ENCODE measurements at regions not wholly inside any gene's neighbourhood (a gene's known extent, or its start where the extent isn't known, plus 50 kb on each side); places are given as distances from the start of the nearest gene placed in this dataset.
A peak's percentile ranks its signal among the peaks of the same experiment; 100 is the strongest.

- 0 out of 2 replicates have a peak, but pooled peaks have one; percentile 29 for TF ChIP-seq REST (IDR thresholded peaks at IDR 0.05; ENCODE audit: low read depth, low read length)
- no peak for TF ChIP-seq RFX5 (IDR thresholded peaks at IDR 0.05; ENCODE audit: low read length)
- peak; percentile 62 for TF ChIP-seq JUND (IDR thresholded peaks at IDR 0.05)
- peak; percentile 26; the same call in 1 of the 2 replicates for TF ChIP-seq ELF1 (IDR thresholded peaks at IDR 0.05)
- TF ChIP-seq NRF1 (IDR thresholded peaks at IDR 0.05; ENCODE audit: low read depth, low read length), result no peak
- TF ChIP-seq EP300 (IDR thresholded peaks at IDR 0.05; ENCODE audit: borderline replicate concordance in 1 of 2, low read depth in 1 of 2, low read length in 1 of 2), result peak; percentile 84 to 93
- peak; percentile 89 for TF ChIP-seq FOXM1 (IDR thresholded peaks at IDR 0.05; ENCODE audit: low read depth)
- no peak for TF ChIP-seq USF2 (IDR thresholded peaks at IDR 0.05; ENCODE audit: borderline replicate concordance, low read depth, low read length)
- TF ChIP-seq SMC3 (IDR thresholded peaks at IDR 0.05; ENCODE audit: low read depth, low read length), result no peak; the same call in 1 of the 2 replicates
- TF ChIP-seq USF1 (IDR thresholded peaks at IDR 0.05; ENCODE audit: borderline replicate concordance, low read depth), result no peak
- TF ChIP-seq GATA2 (CRISPR knock-in tag; IDR thresholded peaks at IDR 0.05), result no peak
- no peak for TF ChIP-seq YY1 (IDR thresholded peaks at IDR 0.05; ENCODE audit: low read depth)
- TF ChIP-seq PBX3 (IDR thresholded peaks at IDR 0.05), result peak; percentile 94
- no peak for TF ChIP-seq FOXJ3 (CRISPR knock-in tag; IDR thresholded peaks at IDR 0.05)
- 0 out of 2 replicates have a peak, but pooled peaks have one; percentile 42 for TF ChIP-seq MAX (IDR thresholded peaks at IDR 0.05; ENCODE audit: low read depth)
- TF ChIP-seq MEF2A (IDR thresholded peaks at IDR 0.05; ENCODE audit: borderline replicate concordance, low read depth), result no peak
- TF ChIP-seq POLR2AphosphoS5 (IDR thresholded peaks at IDR 0.05; ENCODE audit: low read depth, low read length), result peak; percentile 84
Measured at GRCh38 chr6:113381959-113382358, 475.2 kb upstream of the MARCKS start (continued).

Data from SK-N-SH (cell line).